Anterior cingulate cortex (tissue), 58 donors: ENCODE measurements at regions not wholly inside any gene's neighbourhood (a gene's known extent, or its start where the extent isn't known, plus 50 kb on each side); places are given as distances from the start of the nearest gene placed in this dataset.
"Not testable (repeated sequence)": the region's sequence is repeated elsewhere in the genome, so short reads cannot be mapped to it uniquely, and the experiment has no call there.

ENCODE experiments used
- DNase-seq, 58 donors: peaks; one replicate each; lab custom pipeline; 2025; lab: John Stamatoyannopoulos, UW

- DNase-seq: no peak
These were observed 231.3 kb downstream of the SHOX start for GRCh38 chrX:861921-862320.

GRCh38 chrX:861340-861890 is 230.8 kb downstream of the SHOX start:
- no peak for DNase-seq

GRCh38 chrX:859329-859728 is 228.7 kb downstream of the SHOX start:
- no peak for DNase-seq

DNA sequence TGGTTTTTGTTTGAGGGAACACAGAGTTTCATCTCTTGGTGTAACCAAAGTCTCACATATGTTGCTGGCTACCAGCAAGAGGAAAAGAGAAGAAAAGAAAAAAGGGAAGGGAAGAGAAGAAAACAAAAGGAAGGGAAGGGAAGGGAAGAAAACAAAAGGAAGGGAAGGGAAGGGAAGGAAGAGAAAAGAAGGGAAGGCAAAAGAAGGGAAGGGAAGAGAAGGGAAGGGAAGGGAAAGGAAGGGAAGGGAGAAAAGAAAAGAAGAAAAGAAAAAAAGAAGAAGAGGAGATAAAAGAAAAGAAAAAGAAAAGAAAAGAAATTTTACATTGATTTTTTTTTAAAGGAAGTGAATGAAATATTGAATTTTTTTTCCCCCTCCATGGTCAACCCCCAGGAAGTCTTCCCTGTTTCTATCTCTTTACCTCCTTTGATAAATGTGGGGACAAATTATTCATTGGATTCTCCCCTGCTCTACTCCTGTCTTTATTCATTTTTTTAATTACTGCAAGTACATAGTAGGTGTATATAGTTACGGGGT is 228.0 kb downstream of the SHOX start:
- no peak for DNase-seq

DNA sequence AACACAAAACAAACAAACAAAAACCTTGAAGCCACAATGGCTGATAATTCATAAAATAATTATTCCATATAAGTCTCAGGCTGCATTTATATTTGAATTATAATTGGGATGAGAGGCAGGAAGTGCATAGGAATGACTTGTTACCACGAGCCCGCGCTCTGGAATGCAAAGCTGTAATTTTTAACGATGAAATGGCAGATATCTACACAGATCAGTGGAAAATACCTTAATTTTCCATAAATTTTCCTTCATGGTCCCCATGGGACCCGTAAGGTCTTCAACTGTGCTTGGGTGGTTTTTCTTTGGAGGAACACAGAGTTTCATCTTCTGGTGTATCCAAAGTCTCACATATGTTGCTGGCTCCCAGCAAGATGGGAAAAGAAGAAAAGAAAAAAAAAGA is 226.8 kb downstream of the SHOX start:
- no peak for DNase-seq

DNA sequence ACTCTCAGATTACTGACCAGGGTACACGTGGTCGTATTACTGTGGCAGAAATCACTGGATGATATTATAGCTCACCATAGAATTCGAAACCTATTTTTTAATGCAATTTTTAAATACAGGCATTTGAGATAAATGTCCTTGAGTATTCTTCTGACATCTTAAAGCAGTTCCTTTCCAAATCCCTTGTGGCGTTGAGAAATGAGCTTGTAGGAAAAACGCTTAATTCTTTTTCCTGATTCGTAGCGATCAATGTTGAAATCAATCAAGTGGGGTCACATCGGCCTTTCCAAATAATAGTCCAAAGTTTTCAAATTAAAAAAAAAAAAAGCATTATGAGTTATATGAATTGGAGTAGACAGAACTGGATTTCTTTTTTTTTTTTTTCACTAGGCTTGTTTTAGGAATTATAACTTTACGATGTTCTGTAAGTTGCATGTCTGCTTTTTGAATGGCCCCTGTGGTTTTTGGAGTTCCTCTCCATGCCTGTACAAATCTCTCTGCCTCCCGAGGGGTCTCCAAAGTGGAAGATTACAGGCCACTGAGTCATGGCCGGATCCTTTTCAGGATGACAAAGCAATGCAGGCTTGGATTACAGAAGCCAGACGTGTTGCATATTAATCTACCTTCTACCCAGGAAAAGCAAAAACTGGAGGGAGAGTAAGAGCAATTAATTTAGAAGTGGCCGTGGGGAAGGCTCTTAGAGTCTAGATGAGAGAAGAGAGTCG is 226.1 kb downstream of the SHOX start:
- DNase-seq: no peak

DNA sequence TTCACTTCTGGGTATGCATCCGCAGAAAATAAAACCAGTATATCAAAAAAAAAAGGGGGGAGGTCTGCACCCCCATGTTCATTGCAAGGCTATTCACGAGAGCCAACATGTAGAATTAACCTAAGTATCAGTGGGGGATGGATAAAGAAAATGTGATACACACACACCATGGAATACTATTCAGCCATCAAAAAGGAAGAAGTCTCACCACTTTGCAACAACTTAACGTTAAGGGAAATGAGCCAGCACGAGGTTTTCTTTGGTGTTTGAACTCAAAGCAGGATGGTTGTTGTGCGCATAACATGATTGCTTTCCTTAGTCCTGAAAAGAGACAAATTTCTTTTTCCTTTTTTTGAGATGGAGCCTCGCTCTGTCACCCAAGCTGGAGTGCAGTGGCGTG is 222.7 kb downstream of the SHOX start:
- no peak for DNase-seq

- DNase-seq: no peak
These were observed 219.9 kb downstream of the SHOX start for GRCh38 chrX:850471-850916.

- no peak for DNase-seq
These were observed 217.8 kb downstream of the SHOX start for GRCh38 chrX:848386-848785.

- no peak for DNase-seq
These were observed 212.7 kb downstream of the SHOX start for GRCh38 chrX:843306-843705.

GRCh38 chrX:840556-840955 is 210.0 kb downstream of the SHOX start:
- no peak for DNase-seq

GRCh38 chrX:838666-839065 is 208.1 kb downstream of the SHOX start:
- DNase-seq: not testable (repeated sequence)

DNA sequence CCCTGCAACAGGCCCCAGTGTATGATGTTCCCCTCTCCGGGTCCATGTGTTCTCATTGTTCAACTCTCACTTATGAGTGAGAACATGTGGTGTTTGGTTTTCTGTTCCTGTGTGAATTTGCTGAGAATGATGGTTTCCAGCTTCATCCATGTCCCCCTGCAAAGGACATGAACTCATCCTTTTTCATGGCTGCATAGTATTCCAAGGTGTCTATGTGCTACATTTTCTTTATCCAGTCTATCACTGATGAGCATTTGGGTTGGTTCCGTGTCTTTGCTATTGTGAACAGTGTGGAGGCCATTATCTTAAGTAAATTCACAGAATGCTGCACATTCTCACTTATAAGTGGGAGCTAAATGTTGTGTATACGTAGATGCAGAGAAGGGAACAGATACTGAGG is 205.3 kb downstream of the SHOX start:
- not testable (repeated sequence) for DNase-seq

GRCh38 chrX:830532-830931 is 199.9 kb downstream of the SHOX start:
- no peak for DNase-seq

GRCh38 chrX:829145-829544 is 198.6 kb downstream of the SHOX start:
- DNase-seq: no peak

GRCh38 chrX:828411-828959 is 197.9 kb downstream of the SHOX start:
- DNase-seq: no peak

- no peak for DNase-seq
These were observed 195.9 kb downstream of the SHOX start for GRCh38 chrX:826448-826847.

GRCh38 chrX:825991-826390 is 195.4 kb downstream of the SHOX start:
- DNase-seq: no peak

DNA sequence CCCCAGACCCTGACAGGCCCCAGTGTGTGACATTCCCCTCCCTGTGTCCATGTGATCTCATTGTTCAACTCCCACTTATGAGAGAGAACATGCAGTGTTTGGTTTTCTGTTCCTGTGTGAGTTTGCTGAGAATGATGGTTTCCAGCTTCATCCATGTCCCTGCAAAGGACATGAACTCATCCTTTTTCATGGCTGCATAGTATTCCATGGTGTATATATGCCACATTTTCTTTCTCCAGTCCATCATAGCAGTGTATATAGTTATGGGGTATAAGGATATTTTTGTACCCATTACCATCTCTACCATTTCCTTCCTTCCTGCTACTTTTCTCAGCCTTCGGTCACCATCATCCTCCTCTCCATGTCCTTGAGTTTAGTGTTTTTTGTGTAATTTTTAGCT is 192.5 kb downstream of the SHOX start:
- DNase-seq: not testable (repeated sequence)

DNA sequence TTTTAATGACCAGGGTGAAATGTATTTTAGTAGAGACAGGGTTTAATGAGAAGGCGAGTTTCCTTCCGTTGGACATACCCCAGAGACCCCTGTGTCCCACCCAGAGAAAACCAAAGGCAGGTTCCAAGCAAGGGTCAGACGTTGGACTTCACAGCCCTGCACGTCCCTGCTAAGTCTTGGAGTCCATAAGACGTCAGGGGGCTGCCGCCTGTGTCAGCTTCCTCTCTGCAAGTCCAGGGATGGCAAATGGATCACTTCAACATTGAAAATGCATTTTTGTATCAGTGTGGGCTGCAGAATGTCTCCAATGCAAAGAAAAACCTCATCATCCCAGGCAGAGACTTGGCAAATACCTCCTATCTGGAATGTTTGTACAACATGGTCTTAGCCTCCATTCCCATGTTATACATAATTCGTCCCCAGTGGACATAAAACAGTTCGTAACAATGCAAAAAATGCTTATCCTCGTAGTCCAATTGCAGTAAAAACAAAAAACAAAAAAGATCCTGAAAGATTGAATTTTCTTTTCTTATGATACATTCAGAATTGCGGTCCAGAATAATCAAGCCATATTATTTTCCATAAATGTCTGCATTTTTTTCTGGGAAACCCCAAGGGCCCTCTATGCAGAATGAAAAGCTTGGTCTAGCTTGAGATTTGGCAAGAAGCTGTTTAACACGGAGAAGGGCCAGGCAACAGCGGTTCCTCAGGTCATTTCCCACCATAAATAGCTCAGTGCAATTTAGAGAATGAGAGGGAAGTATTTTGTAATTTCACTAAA is 190.9 kb downstream of the SHOX start:
- DNase-seq: no peak

DNA sequence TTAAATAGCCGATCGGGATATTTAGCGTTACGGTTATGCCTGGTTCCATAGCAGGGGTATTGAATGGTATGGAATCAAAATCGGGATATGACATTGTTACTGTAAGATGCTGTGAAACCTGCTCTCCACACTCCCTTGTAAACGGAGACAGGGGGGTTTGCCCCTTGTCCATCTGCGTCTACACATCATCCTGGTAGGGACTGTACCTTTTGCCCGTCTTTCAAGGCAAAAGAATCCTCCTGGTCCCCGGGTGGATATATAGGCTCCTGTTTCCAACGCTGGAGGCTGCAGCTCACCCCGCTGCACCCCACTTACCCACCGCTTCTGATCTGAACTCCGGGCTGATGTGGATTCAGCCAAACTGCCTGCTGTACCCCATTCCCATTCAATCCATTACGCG is 189.1 kb downstream of the SHOX start:
- DNase-seq: no peak
